OCI-LY1 (cell line): ENCODE measurements at regions not wholly inside any gene's neighbourhood (a gene's known extent, or its start where the extent isn't known, plus 50 kb on each side); places are given as distances from the start of the nearest gene placed in this dataset.

ENCODE experiments used
- CTCF ChIP-seq: fragments of 200-600 bp; sonication (generic), shearing (Covaris generic); IDR thresholded peaks from 2 replicates; pipeline ENCODE4 v1.5.1; 2017; ENCODE audit warnings: mild to moderate bottlenecking, antibody characterized with exemption, low read length, moderate library complexity, mixed read lengths
- EZH2 ChIP-seq: fragments of 200-600 bp; sonication (generic), shearing (Covaris generic); IDR thresholded peaks from 2 replicates; pipeline ENCODE4 v1.8.0; 2017; ENCODE audit warnings: borderline replicate concordance, mixed run types, mild to moderate bottlenecking, antibody characterized with exemption, low read length, moderate library complexity, mixed read lengths

GRCh38 chr9:7909537-7909936 is 110.0 kb upstream of the DMAC1 start:
- TF ChIP-seq CTCF = no peak
- TF ChIP-seq EZH2 = no peak
